CD4-positive, alpha-beta memory T cell (primary cell): ENCODE measurements at regions not wholly inside any gene's neighbourhood (a gene's known extent, or its start where the extent isn't known, plus 50 kb on each side); places are given as distances from the start of the nearest gene placed in this dataset.

Experiments used
- CTCF ChIA-PET: fragments of 350-600 bp; sonication (Branson Sonifier 250); formaldehyde crosslinking; loops from one replicate; lab custom pipeline; 2021; ENCODE audit warnings: inconsistent platforms; ENCODE audit not compliant: partially characterized antibody; lab: Charles Lee
- POLR2A ChIA-PET: fragments of 350-600 bp; sonication (Branson Sonifier 250); formaldehyde crosslinking; loops from one replicate; lab custom pipeline; 2021; ENCODE audit not compliant: partially characterized antibody; lab: Charles Lee
- DNase-seq, 5 donors: peaks; one replicate each; pipeline versions ENCODE4 v3.0.0 to v3.0.0-alpha.2; 2020 to 2022; ENCODE audit warnings: mixed read lengths in 1 of 5
- H3K27ac ChIP-seq: one replicate; pipeline ENCODE4 v1.7.0; 2013; ENCODE audit warnings: low read depth, low read length
- H3K27me3 ChIP-seq: 2 replicates; pipeline ENCODE4 v1.7.0; 2013; ENCODE audit warnings: mild to moderate bottlenecking, low read length, moderate library complexity; ENCODE audit not compliant: insufficient read depth
- H3K36me3 ChIP-seq: 2 replicates; pipeline ENCODE4 v1.7.0; 2013; ENCODE audit warnings: mild to moderate bottlenecking, low read length, moderate library complexity; ENCODE audit not compliant: insufficient read depth
- H3K4me1 ChIP-seq: 2 replicates; pipeline ENCODE4 v1.7.0; 2013; ENCODE audit warnings: mild to moderate bottlenecking, low read length, moderate library complexity; ENCODE audit not compliant: insufficient read depth
- H3K4me3 ChIP-seq, 2 donors: one replicate each; pipeline ENCODE4 v1.7.0; 2013; ENCODE audit warnings: low read length in 2 of 2, mild to moderate bottlenecking in 1 of 2
- H3K9me3 ChIP-seq, 2 donors: one replicate each; pipeline ENCODE4 v1.7.0; 2013; ENCODE audit warnings: low read length in 2 of 2, control low read depth in 1 of 2; ENCODE audit not compliant: control insufficient read depth in 1 of 2
- H3K27ac Mint-ChIP-seq, 7 donors: one replicate each; pipeline ENCODE4 v1.8.0; 2020 to 2021; ENCODE audit warnings: mixed read lengths in 7 of 7, mild to moderate bottlenecking in 6 of 7, inconsistent platforms in 3 of 7, moderate library complexity in 3 of 7
- H3K27me3 Mint-ChIP-seq, 2 donors: one replicate each; pipeline ENCODE4 v1.8.0; 2020 to 2021; ENCODE audit warnings: mixed read lengths in 2 of 2
- H3K36me3 Mint-ChIP-seq, 2 donors: one replicate each; pipeline ENCODE4 v1.8.0; 2020 to 2021; ENCODE audit warnings: mixed read lengths in 2 of 2, inconsistent platforms in 1 of 2, mild to moderate bottlenecking in 1 of 2
- H3K4me1 Mint-ChIP-seq, 4 donors: one replicate each; pipeline ENCODE4 v1.8.0; 2020 to 2021; ENCODE audit warnings: mixed read lengths in 4 of 4, mild to moderate bottlenecking in 1 of 4
- H3K4me3 Mint-ChIP-seq, 8 donors: one replicate each; pipeline ENCODE4 v1.8.0; 2020 to 2021; ENCODE audit warnings: mixed read lengths in 8 of 8, mild to moderate bottlenecking in 7 of 8, moderate library complexity in 6 of 8, inconsistent platforms in 3 of 8
- H3K9me3 Mint-ChIP-seq, 8 donors: one replicate each; pipeline ENCODE4 v1.8.0; 2020 to 2021; ENCODE audit warnings: mixed read lengths in 8 of 8, mild to moderate bottlenecking in 5 of 8, inconsistent platforms in 3 of 8, moderate library complexity in 1 of 8
- intact Hi-C: fragments of 100-400 bp; cut with micrococcal nuclease; formaldehyde crosslinking; loops from one replicate; pipeline ENCODE4 v1.15.1; 2023

- H3K27ac Mint-ChIP-seq: no peak overlapping the region
- H3K4me1 Mint-ChIP-seq: no peaks in the 10 kb centered on the region
- POLR2A ChIA-PET: no interaction called here
- no peak overlapping the region for H3K4me3 Mint-ChIP-seq
- Histone ChIP-seq H3K27me3 (no peaks in the 10 kb centered on the region), H3K36me3 (no peaks in the 10 kb centered on the region), H3K4me1 (no peaks in the 10 kb centered on the region), H3K27ac (no peak overlapping the region), H3K4me3 (no peak overlapping the region), H3K9me3 (no peaks in the 10 kb centered on the region)
- peaks cover 2% of the 10 kb centered on the region in 2 donors for H3K27me3 Mint-ChIP-seq
- no peaks in the 10 kb centered on the region for H3K36me3 Mint-ChIP-seq
- no peaks in the 10 kb centered on the region for H3K9me3 Mint-ChIP-seq
- DNase-seq: no peak
- intact Hi-C loops: no loop called here
- CTCF ChIA-PET: no interaction called here
Measured at GRCh38 chr21:35321322-35322200, 272.5 kb upstream of the RUNX1 start.

GRCh38 chr21:35319684-35320283 lies 270.7 kb upstream of the RUNX1 start:
- intact Hi-C loops: no loop called here
- no peak overlapping the region for H3K27ac Mint-ChIP-seq

GRCh38 chr21:35316933-35317332 lies 267.8 kb upstream of the RUNX1 start:
- no peaks in the 10 kb centered on the region for H3K9me3 Mint-ChIP-seq
- intact Hi-C loops: no loop called here
- no peaks in the 10 kb centered on the region for H3K36me3 Mint-ChIP-seq

More at GRCh38 chr21:35319684-35320283, 270.7 kb upstream of the RUNX1 start:
- Histone ChIP-seq H3K4me1 (no peaks in the 10 kb centered on the region), H3K27me3 (no peaks in the 10 kb centered on the region), H3K36me3 (no peaks in the 10 kb centered on the region), H3K9me3 (no peaks in the 10 kb centered on the region), H3K27ac (no peak overlapping the region), H3K4me3 (no peak overlapping the region)
- CTCF ChIA-PET: no interaction called here
- Mint-ChIP-seq H3K9me3 (no peaks in the 10 kb centered on the region), H3K4me3 (no peak overlapping the region), H3K27me3 (peaks cover 2% of the 10 kb centered on the region in 2 donors), H3K36me3 (no peaks in the 10 kb centered on the region), H3K4me1 (no peaks in the 10 kb centered on the region)
- POLR2A ChIA-PET: no interaction called here
- DNase-seq: no peak

GRCh38 chr21:35316456-35316855 lies 267.4 kb upstream of the RUNX1 start:
- intact Hi-C loops: no loop called here
- no peak overlapping the region for H3K27ac ChIP-seq
- Mint-ChIP-seq H3K4me1 (no peaks in the 10 kb centered on the region), H3K27ac (no peak overlapping the region), H3K27me3 (peaks cover 0 to 2% of the 10 kb centered on the region in 2 donors), H3K36me3 (no peaks in the 10 kb centered on the region), H3K4me3 (no peak overlapping the region), H3K9me3 (no peaks in the 10 kb centered on the region)
- H3K4me1 ChIP-seq: no peaks in the 10 kb centered on the region
- POLR2A ChIA-PET: no interaction called here
- no peak for DNase-seq
- CTCF ChIA-PET: interaction anchor here (1.1 kb wide), 1 partner anchor 265 kb away, joined by 4 read pairs; no protein-coding TSS in a partner anchor
- no peaks in the 10 kb centered on the region for H3K9me3 ChIP-seq
- no peaks in the 10 kb centered on the region for H3K27me3 ChIP-seq
- no peak overlapping the region for H3K4me3 ChIP-seq
- no peaks in the 10 kb centered on the region for H3K36me3 ChIP-seq

More at GRCh38 chr21:35316933-35317332, 267.8 kb upstream of the RUNX1 start:
- Mint-ChIP-seq H3K4me3 (no peak overlapping the region), H3K4me1 (no peaks in the 10 kb centered on the region), H3K27ac (no peak overlapping the region), H3K27me3 (peaks cover 0 to 2% of the 10 kb centered on the region in 2 donors)
- H3K4me1 ChIP-seq: no peaks in the 10 kb centered on the region
- H3K9me3 ChIP-seq: no peaks in the 10 kb centered on the region
- POLR2A ChIA-PET: no interaction called here
- H3K27ac ChIP-seq: no peak overlapping the region
- H3K36me3 ChIP-seq: no peaks in the 10 kb centered on the region
- H3K4me3 ChIP-seq: no peak overlapping the region
- H3K27me3 ChIP-seq: no peaks in the 10 kb centered on the region
- no peak for DNase-seq
- CTCF ChIA-PET: no interaction called here

- POLR2A ChIA-PET: no interaction called here
Measured at GRCh38 chr21:35314857-35315582, 265.9 kb upstream of the RUNX1 start.

GRCh38 chr21:35311985-35312384 lies 262.9 kb upstream of the RUNX1 start:
- H3K9me3 ChIP-seq: no peaks in the 10 kb centered on the region
- H3K27ac ChIP-seq: no peak overlapping the region
- H3K4me3 ChIP-seq: no peak overlapping the region
- CTCF ChIA-PET: no interaction called here
- H3K4me1 Mint-ChIP-seq: no peaks in the 10 kb centered on the region
- no peaks in the 10 kb centered on the region for H3K36me3 ChIP-seq
- H3K36me3 Mint-ChIP-seq: no peaks in the 10 kb centered on the region
- no peaks in the 10 kb centered on the region for H3K27me3 ChIP-seq
- H3K4me1 ChIP-seq: no peaks in the 10 kb centered on the region
- peaks cover 0 to 7% (median 0%) of the 10 kb centered on the region in 8 donors for H3K9me3 Mint-ChIP-seq
- no peak overlapping the region for H3K27ac Mint-ChIP-seq
- H3K27me3 Mint-ChIP-seq: no peaks in the 10 kb centered on the region
- intact Hi-C loops: no loop called here
- no peak overlapping the region for H3K4me3 Mint-ChIP-seq
- POLR2A ChIA-PET: no interaction called here
- no peak for DNase-seq

More at GRCh38 chr21:35314857-35315582, 265.9 kb upstream of the RUNX1 start:
- Histone ChIP-seq H3K27me3 (no peaks in the 10 kb centered on the region), H3K36me3 (no peaks in the 10 kb centered on the region), H3K4me1 (no peaks in the 10 kb centered on the region), H3K27ac (no peak overlapping the region), H3K9me3 (no peaks in the 10 kb centered on the region), H3K4me3 (no peak overlapping the region)
- H3K4me1 Mint-ChIP-seq: no peaks in the 10 kb centered on the region
- H3K27me3 Mint-ChIP-seq: peaks cover 0 to 2% of the 10 kb centered on the region in 2 donors
- H3K4me3 Mint-ChIP-seq: no peak overlapping the region
- H3K27ac Mint-ChIP-seq: no peak overlapping the region
- CTCF ChIA-PET: interaction anchor here (1.1 kb wide), 1 partner anchor 263 kb away, joined by 4 read pairs; no protein-coding TSS in a partner anchor
- no peaks in the 10 kb centered on the region for H3K36me3 Mint-ChIP-seq
- H3K9me3 Mint-ChIP-seq: no peaks in the 10 kb centered on the region
- intact Hi-C loops: no loop called here
- DNase-seq: no peak

- H3K4me1 ChIP-seq: no peaks in the 10 kb centered on the region
- H3K36me3 ChIP-seq: no peaks in the 10 kb centered on the region
- CTCF ChIA-PET: interaction anchor here (1.1 kb wide), 1 partner anchor 564 kb away, joined by 3 read pairs; no protein-coding TSS in a partner anchor
- Mint-ChIP-seq H3K27ac (no peak overlapping the region), H3K4me1 (no peaks in the 10 kb centered on the region), H3K4me3 (no peak overlapping the region), H3K27me3 (no peaks in the 10 kb centered on the region), H3K9me3 (peaks cover 0 to 7% (median 0%) of the 10 kb centered on the region in 8 donors), H3K36me3 (no peaks in the 10 kb centered on the region)
- H3K27me3 ChIP-seq: no peaks in the 10 kb centered on the region
- no peak overlapping the region for H3K4me3 ChIP-seq
- POLR2A ChIA-PET: no interaction called here
- no peak for DNase-seq
- no peak overlapping the region for H3K27ac ChIP-seq
- intact Hi-C loops: no loop called here
- H3K9me3 ChIP-seq: no peaks in the 10 kb centered on the region
Measured at GRCh38 chr21:35309316-35309715, 260.2 kb upstream of the RUNX1 start.
